Ectodermal cell (in vitro differentiated cells): ENCODE measurements at regions not wholly inside any gene's neighbourhood (a gene's known extent, or its start where the extent isn't known, plus 50 kb on each side); places are given as distances from the start of the nearest gene placed in this dataset.

ENCODE experiments used
- H3K27ac ChIP-seq: 2 replicates; pipeline ENCODE4 v1.7.0; 2013; ENCODE audit warnings: mild to moderate bottlenecking, low read depth, low read length; ENCODE audit not compliant: insufficient read depth, poor library complexity, severe bottlenecking
- H3K27me3 ChIP-seq: 2 replicates; pipeline ENCODE4 v1.7.0; 2013; ENCODE audit warnings: mild to moderate bottlenecking, low read length; ENCODE audit not compliant: insufficient read depth, control insufficient read depth, poor library complexity, severe bottlenecking
- H3K36me3 ChIP-seq: one replicate; pipeline ENCODE4 v1.7.0; 2013; ENCODE audit warnings: low read length; ENCODE audit not compliant: control insufficient read depth, insufficient read depth
- H3K4me1 ChIP-seq: one replicate; pipeline ENCODE4 v1.7.0; 2013; ENCODE audit warnings: low read length; ENCODE audit not compliant: control insufficient read depth, insufficient read depth
- H3K4me3 ChIP-seq: 2 replicates; pipeline ENCODE4 v1.7.0; 2013; ENCODE audit warnings: low read depth, low read length, control low read depth; ENCODE audit not compliant: insufficient read depth
- H3K9me3 ChIP-seq: 2 replicates; pipeline ENCODE4 v1.7.0; 2013; ENCODE audit warnings: mild to moderate bottlenecking, low read length, moderate library complexity; ENCODE audit not compliant: control insufficient read depth
- WGBS, 2 experiments: methylation state at CpG; one replicate each; pipeline ENCODE4 v1.1.7; 2013; ENCODE audit warnings: missing lambda C conversion rate in 2 of 2; 5-methylcytosine and 5-hydroxymethylcytosine counted together

DNA sequence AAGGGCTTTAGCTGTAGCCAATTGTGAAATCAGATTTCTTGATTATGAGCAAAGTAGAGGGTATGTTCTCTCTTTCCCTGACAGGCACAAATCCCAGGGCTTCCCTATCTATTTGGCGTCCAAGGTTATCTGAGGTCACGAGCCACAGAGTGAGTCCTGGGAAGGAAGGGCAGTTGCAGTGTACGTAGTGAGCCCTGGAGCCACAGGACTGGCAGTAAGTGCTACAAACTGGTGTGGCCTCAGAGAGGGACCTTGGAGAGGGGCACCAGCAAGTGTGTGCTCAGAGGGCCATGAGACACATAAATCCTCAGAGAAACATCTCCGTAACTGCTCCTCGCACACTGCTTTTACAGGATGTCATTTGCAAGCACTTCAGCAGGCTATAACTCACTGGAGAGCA, 115.5 kb upstream of the SH3BP4 start:
- Histone ChIP-seq H3K27me3 (no peaks in the 10 kb centered on the region), H3K36me3 (no peaks in the 10 kb centered on the region), H3K9me3 (no peaks in the 10 kb centered on the region), H3K27ac (no peak overlapping the region), H3K4me1 (peaks cover 10% of the 10 kb centered on the region), H3K4me3 (no peak overlapping the region)
- 80 to 81% methylated on average over 5 of the region's 5 CpGs for WGBS, 2 experiments

DNA sequence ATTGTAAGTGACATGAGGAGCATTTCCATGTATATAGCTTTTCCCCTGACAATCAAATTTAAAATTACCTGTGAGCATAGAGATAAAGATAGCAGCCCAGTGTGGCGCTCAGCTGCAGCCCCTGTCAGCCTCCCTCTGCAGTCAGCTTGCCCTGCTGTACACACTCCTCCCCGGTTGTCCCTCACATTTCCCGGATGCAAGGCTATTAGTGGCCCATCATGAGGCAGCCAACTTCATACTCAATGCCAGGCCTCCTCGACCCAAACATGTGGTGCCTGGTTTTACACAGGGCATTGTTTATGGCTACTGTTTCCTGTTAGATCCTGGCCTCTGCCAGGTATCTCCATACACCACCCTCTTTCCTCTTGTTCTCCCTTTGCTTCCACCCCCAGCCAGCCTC, 116.1 kb upstream of the SH3BP4 start:
- Histone ChIP-seq H3K4me1 (peaks cover 6% of the 10 kb centered on the region), H3K4me3 (no peak overlapping the region), H3K27me3 (no peaks in the 10 kb centered on the region), H3K36me3 (no peaks in the 10 kb centered on the region), H3K9me3 (no peaks in the 10 kb centered on the region), H3K27ac (no peak overlapping the region)
- WGBS, 2 experiments = 91 to 95% methylated on average over 4 of the region's 4 CpGs

DNA sequence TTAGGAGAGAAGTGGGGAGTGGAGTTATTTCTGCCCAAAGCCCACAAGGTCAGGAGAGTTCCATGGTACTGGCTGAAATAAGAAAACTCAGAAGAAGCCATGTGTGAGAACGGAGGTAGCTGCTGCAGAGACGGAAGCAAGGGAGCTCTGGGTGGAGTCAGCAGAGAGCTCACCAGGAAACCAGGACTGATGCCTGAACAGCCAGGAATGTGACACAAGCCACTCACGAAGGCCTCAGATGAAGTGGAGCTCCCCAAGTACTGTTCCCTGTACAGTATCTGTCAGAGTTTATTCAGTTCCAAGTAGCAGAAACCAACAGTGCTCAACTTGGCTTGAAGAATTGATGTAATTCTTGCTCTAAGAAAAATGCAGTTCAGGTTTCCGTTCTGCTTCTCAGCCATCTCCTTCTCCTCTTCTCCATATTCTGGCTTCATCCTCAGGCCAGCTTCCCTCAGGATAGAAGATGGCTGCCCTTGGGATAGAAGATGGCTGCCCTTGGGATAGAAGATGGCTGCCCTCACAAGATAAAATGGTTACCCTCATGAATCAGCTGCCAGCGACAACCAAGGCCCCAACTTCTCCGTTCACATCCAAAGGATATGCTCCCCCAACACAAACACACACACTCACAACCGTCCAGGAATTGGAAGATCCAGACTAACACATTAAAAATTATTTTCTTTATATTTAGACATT, 117.4 kb upstream of the SH3BP4 start:
- WGBS, 2 experiments = 93 to 94% methylated on average over 6 to 7 of the region's 7 CpGs
- H3K4me1 ChIP-seq = no peaks in the 10 kb centered on the region
- no peak overlapping the region for H3K27ac ChIP-seq

GRCh38 chr2:234830853-234831252, 121.0 kb upstream of the SH3BP4 start:
- Histone ChIP-seq H3K27ac (no peak overlapping the region), H3K27me3 (no peaks in the 10 kb centered on the region), H3K9me3 (no peaks in the 10 kb centered on the region), H3K4me3 (no peak overlapping the region), H3K36me3 (no peaks in the 10 kb centered on the region), H3K4me1 (no peaks in the 10 kb centered on the region)
- 94% methylated on average over 2 of the region's 2 CpGs for WGBS, 2 experiments

More for the DNA sequence above, 117.4 kb upstream of the SH3BP4 start:
- H3K9me3 ChIP-seq = no peaks in the 10 kb centered on the region
- H3K36me3 ChIP-seq = no peaks in the 10 kb centered on the region
- no peak overlapping the region for H3K4me3 ChIP-seq
- no peaks in the 10 kb centered on the region for H3K27me3 ChIP-seq

GRCh38 chr2:234829074-234829455, 122.8 kb upstream of the SH3BP4 start:
- H3K27ac ChIP-seq = no peak overlapping the region
- H3K27me3 ChIP-seq = no peaks in the 10 kb centered on the region
- H3K9me3 ChIP-seq = no peaks in the 10 kb centered on the region
- H3K36me3 ChIP-seq = no peaks in the 10 kb centered on the region
- peaks cover 2% of the 10 kb centered on the region for H3K4me1 ChIP-seq
- no peak overlapping the region for H3K4me3 ChIP-seq
- 91 to 93% methylated on average over 4 of the region's 4 CpGs for WGBS, 2 experiments

DNA sequence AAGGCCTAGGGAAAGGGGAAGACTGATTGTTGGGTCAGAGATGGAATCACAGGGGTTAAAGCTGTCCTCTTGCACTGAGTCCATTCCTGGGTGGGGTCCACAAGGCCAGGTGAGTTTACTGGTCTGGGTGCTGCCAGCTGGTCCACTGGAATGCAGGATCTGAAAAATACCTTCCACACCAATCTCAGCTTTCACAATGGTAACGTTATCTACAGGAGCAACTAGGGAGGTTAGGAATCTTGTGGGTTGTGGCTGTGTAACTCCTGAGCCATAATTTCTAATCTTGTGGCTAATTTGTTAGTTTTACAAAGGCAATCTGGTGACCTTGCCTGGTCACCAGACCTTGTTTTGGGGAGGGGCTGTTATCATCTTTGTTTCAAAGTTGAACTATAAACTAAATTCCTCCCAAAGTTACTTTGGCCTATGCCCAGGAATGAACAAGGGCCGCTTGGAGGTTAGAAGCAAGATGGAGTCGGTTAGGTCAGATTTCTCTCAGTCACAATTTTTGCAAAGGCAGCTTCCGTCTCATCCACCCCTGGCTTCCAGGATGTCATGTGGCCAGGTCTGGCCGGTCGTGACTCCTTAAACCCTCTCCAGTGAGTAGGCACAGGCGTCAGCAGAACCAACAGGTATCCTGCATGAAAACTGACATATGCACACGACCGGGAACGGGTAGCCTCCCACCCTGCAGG, 123.3 kb upstream of the SH3BP4 start:
- Histone ChIP-seq H3K36me3 (no peaks in the 10 kb centered on the region), H3K27ac (no peak overlapping the region), H3K4me3 (no peak overlapping the region), H3K27me3 (no peaks in the 10 kb centered on the region), H3K9me3 (no peaks in the 10 kb centered on the region), H3K4me1 (peaks cover 6% of the 10 kb centered on the region)
- 89 to 91% methylated on average over 10 of the region's 10 CpGs for WGBS, 2 experiments

GRCh38 chr2:234827096-234827860, 124.5 kb upstream of the SH3BP4 start:
- Histone ChIP-seq H3K4me3 (no peak overlapping the region), H3K4me1 (peaks cover 6% of the 10 kb centered on the region), H3K27ac (no peak overlapping the region), H3K27me3 (no peaks in the 10 kb centered on the region), H3K36me3 (no peaks in the 10 kb centered on the region), H3K9me3 (no peaks in the 10 kb centered on the region)
- 94 to 100% methylated on average over 2 of the region's 2 CpGs for WGBS, 2 experiments

- WGBS, 2 experiments = 96 to 97% methylated on average over 4 to 5 of the region's 5 CpGs
- no peaks in the 10 kb centered on the region for H3K36me3 ChIP-seq
- peaks cover 6% of the 10 kb centered on the region for H3K4me1 ChIP-seq
- no peaks in the 10 kb centered on the region for H3K27me3 ChIP-seq
- no peaks in the 10 kb centered on the region for H3K9me3 ChIP-seq
- H3K4me3 ChIP-seq = no peak overlapping the region
- H3K27ac ChIP-seq = no peak overlapping the region
These were observed 125.1 kb upstream of the SH3BP4 start for GRCh38 chr2:234826681-234827080.

DNA sequence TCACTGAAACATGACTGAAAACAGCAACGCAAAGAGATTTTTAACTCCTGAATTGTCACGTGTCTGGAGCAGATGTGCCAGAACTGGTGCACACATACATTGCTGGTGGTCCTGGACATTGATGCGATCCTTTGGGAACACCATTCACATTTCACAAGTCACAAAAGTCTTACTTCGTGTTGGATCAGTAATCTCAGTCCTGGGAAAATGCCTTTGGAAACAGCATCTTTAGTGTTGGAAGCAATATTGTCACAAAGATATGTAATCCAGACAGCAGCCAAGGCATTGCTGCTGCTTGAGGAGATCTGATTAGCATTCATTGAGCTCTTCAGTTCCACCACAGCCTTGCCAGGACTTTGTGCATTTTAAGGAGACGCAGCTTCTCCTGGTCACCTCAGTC, 126.2 kb upstream of the SH3BP4 start:
- Histone ChIP-seq H3K9me3 (no peaks in the 10 kb centered on the region), H3K4me3 (no peak overlapping the region), H3K27ac (no peak overlapping the region), H3K36me3 (no peaks in the 10 kb centered on the region), H3K4me1 (peaks cover 6% of the 10 kb centered on the region), H3K27me3 (no peaks in the 10 kb centered on the region)
- 93 to 97% methylated on average over 5 of the region's 5 CpGs for WGBS, 2 experiments

- no peaks in the 10 kb centered on the region for H3K27me3 ChIP-seq
- 67 to 77% methylated on average over 2 of the region's 2 CpGs for WGBS, 2 experiments
- H3K27ac ChIP-seq = no peak overlapping the region
- H3K9me3 ChIP-seq = no peaks in the 10 kb centered on the region
- no peaks in the 10 kb centered on the region for H3K36me3 ChIP-seq
- H3K4me3 ChIP-seq = no peak overlapping the region
- H3K4me1 ChIP-seq = peaks cover 6% of the 10 kb centered on the region
These were observed 127.9 kb upstream of the SH3BP4 start for GRCh38 chr2:234823877-234824376.
